ENCODE measurements at regions not wholly inside any gene's neighbourhood (a gene's known extent, or its start where the extent isn't known, plus 50 kb on each side); places are given as distances from the start of the nearest gene placed in this dataset.

- no peak for ATAC-seq
- Histone ChIP-seq H3K4me1 (peaks cover 6 to 9% of the 10 kb centered on the region in 2 donors), H3K4me3 (no peak overlapping the region), H3K27ac (no peak overlapping the region), H3K36me3 (no peaks in the 10 kb centered on the region), H3K27me3 (peaks cover 0 to 8% (median 5%) of the 10 kb centered on the region in 3 donors), H3K9me3 (no peaks in the 10 kb centered on the region)
- intact Hi-C loops (cut with DNase I; ENCODE audit: low total_unique reads): no loop called here
- in situ Hi-C loops (cut with MboI; ENCODE audit: low sequenced_read_pairs in 4 of 4): loop anchor here in 3 of 4 donors (25.0 kb wide), 1 partner anchor 235 kb away; the partner anchor contains the start of gene INHBB (in 3 of the 3)
- no peak for TF ChIP-seq POLR2A (IDR thresholded peaks at IDR 0.05)
- DNase-seq: no peak
Measured at GRCh38 chr2:120572226-120572625, 163.4 kb upstream of the GLI2 start.

- no peak for DNase-seq
- TF ChIP-seq CTCF (IDR thresholded peaks at IDR 0.05 in 4 of 5, conservative IDR thresholded peaks at IDR 0.05 in 1 of 5): no peak
- no peak for TF ChIP-seq POLR2A (IDR thresholded peaks at IDR 0.05)
- no peaks in the 10 kb centered on the region for H3K9me3 ChIP-seq
- no peaks in the 10 kb centered on the region for H3K36me3 ChIP-seq
- no peak overlapping the region for H3K4me3 ChIP-seq
- in situ Hi-C loops (cut with MboI; ENCODE audit: low sequenced_read_pairs in 4 of 4) (loop anchor here in 3 of 4 donors (25.0 kb wide), 1 partner anchor 237 kb away; the partner anchor contains the start of gene INHBB (in 3 of the 3)), intact Hi-C loops (cut with DNase I; ENCODE audit: low total_unique reads) (no loop called here)
- peaks cover 5 to 11% of the 10 kb centered on the region in 2 donors for H3K4me1 ChIP-seq
- no peak for ATAC-seq
- H3K27me3 ChIP-seq: peaks cover 0 to 10% (median 5%) of the 10 kb centered on the region in 3 donors
- no peak overlapping the region for H3K27ac ChIP-seq
Measured at GRCh38 chr2:120574620-120575019, 161.0 kb upstream of the GLI2 start.

GRCh38 chr2:120575966-120576365 lies 159.7 kb upstream of the GLI2 start:
- Histone ChIP-seq H3K27ac (peak overlapping the region in 1 of 4 donors; percentile 62), H3K4me1 (peaks cover 5 to 11% of the 10 kb centered on the region in 2 donors), H3K4me3 (no peak overlapping the region), H3K9me3 (no peaks in the 10 kb centered on the region), H3K27me3 (peaks cover 0 to 10% (median 5%) of the 10 kb centered on the region in 3 donors), H3K36me3 (no peaks in the 10 kb centered on the region)
- ATAC-seq (no peak), DNase-seq (no peak)
- in situ Hi-C loops (cut with MboI; ENCODE audit: low sequenced_read_pairs in 4 of 4) (no loop called here), intact Hi-C loops (cut with DNase I; ENCODE audit: low total_unique reads) (no loop called here)
- TF ChIP-seq POLR2A (IDR thresholded peaks at IDR 0.05) (no peak), CTCF (IDR thresholded peaks at IDR 0.05 in 4 of 5, conservative IDR thresholded peaks at IDR 0.05 in 1 of 5) (no peak)

- in situ Hi-C loops (cut with MboI; ENCODE audit: low sequenced_read_pairs in 4 of 4) (no loop called here), intact Hi-C loops (cut with DNase I; ENCODE audit: low total_unique reads) (no loop called here)
- TF ChIP-seq POLR2A (IDR thresholded peaks at IDR 0.05) (no peak), CTCF (IDR thresholded peaks at IDR 0.05 in 4 of 5, conservative IDR thresholded peaks at IDR 0.05 in 1 of 5) (no peak)
- Histone ChIP-seq H3K4me3 (peak overlapping the region; percentile 33 to 48 (median 42)), H3K4me1 (peaks cover 5 to 11% of the 10 kb centered on the region in 2 donors), H3K27ac (peak overlapping the region; percentile 43 to 62 (median 50)), H3K27me3 (peaks cover 0 to 10% (median 5%) of the 10 kb centered on the region in 3 donors), H3K36me3 (no peaks in the 10 kb centered on the region), H3K9me3 (no peaks in the 10 kb centered on the region)
- ATAC-seq: peak; percentile 57 to 61
- DNase-seq: peak in 1 of 2 donors; percentile 30
Measured at GRCh38 chr2:120576509-120577474, 158.9 kb upstream of the GLI2 start.

GRCh38 chr2:120577721-120578295 lies 157.9 kb upstream of the GLI2 start:
- Histone ChIP-seq H3K4me1 (peaks cover 5 to 11% of the 10 kb centered on the region in 2 donors), H3K36me3 (no peaks in the 10 kb centered on the region), H3K9me3 (no peaks in the 10 kb centered on the region), H3K27me3 (peaks cover 0 to 10% (median 5%) of the 10 kb centered on the region in 3 donors), H3K27ac (no peak overlapping the region), H3K4me3 (no peak overlapping the region)
- TF ChIP-seq CTCF (IDR thresholded peaks at IDR 0.05 in 4 of 5, conservative IDR thresholded peaks at IDR 0.05 in 1 of 5): no peak
- TF ChIP-seq POLR2A (IDR thresholded peaks at IDR 0.05): no peak
- intact Hi-C loops (cut with DNase I; ENCODE audit: low total_unique reads): no loop called here
- in situ Hi-C loops (cut with MboI; ENCODE audit: low sequenced_read_pairs in 4 of 4): no loop called here
- no peak for ATAC-seq
- DNase-seq: no peak
